WI38 (cell line): ENCODE measurements at regions not wholly inside any gene's neighbourhood (a gene's known extent, or its start where the extent isn't known, plus 50 kb on each side); places are given as distances from the start of the nearest gene placed in this dataset.

Source experiments
- H3K4me3 ChIP-seq: 2 replicates; pipeline ENCODE4 v1.5.1; 2011; ENCODE audit warnings: low read depth, mild to moderate bottlenecking, control low read depth, low read length
- CTCF ChIP-seq: IDR thresholded peaks from 2 replicates; pipeline ENCODE4 v1.5.1; 2012; ENCODE audit warnings: low read depth, mild to moderate bottlenecking, control low read depth, low read length

GRCh38 chr2:200744201-200744602 lies 67.5 kb upstream of the BZW1 start:
- no peak for TF ChIP-seq CTCF
- H3K4me3 ChIP-seq: no peak overlapping the region

- TF ChIP-seq CTCF: no peak
These were observed 65.4 kb upstream of the BZW1 start for GRCh38 chr2:200746301-200746700.

GRCh38 chr2:200747668-200748618 lies 63.8 kb upstream of the BZW1 start:
- no peak for TF ChIP-seq CTCF
- peak overlapping the region; percentile 46 for H3K4me3 ChIP-seq

More at GRCh38 chr2:200746301-200746700, 65.4 kb upstream of the BZW1 start:
- no peak overlapping the region for H3K4me3 ChIP-seq

GRCh38 chr2:200748779-200749178 lies 62.9 kb upstream of the BZW1 start:
- no peak overlapping the region for H3K4me3 ChIP-seq
- TF ChIP-seq CTCF: no peak

- TF ChIP-seq CTCF: no peak
- no peak overlapping the region for H3K4me3 ChIP-seq
These were observed 61.9 kb upstream of the BZW1 start for GRCh38 chr2:200749631-200750322.

GRCh38 chr2:200750323-200750910 lies 61.3 kb upstream of the BZW1 start:
- H3K4me3 ChIP-seq: no peak overlapping the region
- TF ChIP-seq CTCF: no peak
